GM18909 (cell line): ENCODE measurements at regions not wholly inside any gene's neighbourhood (a gene's known extent, or its start where the extent isn't known, plus 50 kb on each side); places are given as distances from the start of the nearest gene placed in this dataset.

Experiments
- ATAC-seq: cut with Tn5 transposase; IDR thresholded peaks from one replicate; pipeline ENCODE4 v1.9.1; 2021; ENCODE audit warnings: mild to moderate bottlenecking; ENCODE audit not compliant: unreplicated experiment, poor library complexity

GRCh38 chr7:114755856-114756255 lies 166.0 kb upstream of the MDFIC start:
- no peak for ATAC-seq

GRCh38 chr7:114758661-114759227 lies 163.2 kb upstream of the MDFIC start:
- no peak for ATAC-seq

- no peak for ATAC-seq
Observed at GRCh38 chr7:114759347-114760062, 162.4 kb upstream of the MDFIC start.

- ATAC-seq = no peak
Observed at GRCh38 chr7:114760477-114760876, 161.4 kb upstream of the MDFIC start.

- ATAC-seq = no peak
Observed at GRCh38 chr7:114761973-114762372, 159.9 kb upstream of the MDFIC start.

- no peak for ATAC-seq
Observed at GRCh38 chr7:114765331-114766040, 156.4 kb upstream of the MDFIC start.

GRCh38 chr7:114766041-114766356 lies 155.9 kb upstream of the MDFIC start:
- ATAC-seq = no peak

- ATAC-seq = no peak
Observed at GRCh38 chr7:114777288-114777687, 144.6 kb upstream of the MDFIC start.

- no peak for ATAC-seq
Observed at GRCh38 chr7:114783508-114783907, 138.4 kb upstream of the MDFIC start.

- ATAC-seq = no peak
Observed at GRCh38 chr7:114784177-114784576, 137.7 kb upstream of the MDFIC start.

- no peak for ATAC-seq
Observed at GRCh38 chr7:114784746-114785145, 137.1 kb upstream of the MDFIC start.

- no peak for ATAC-seq
Observed at GRCh38 chr7:114785496-114785895, 136.4 kb upstream of the MDFIC start.

GRCh38 chr7:114786455-114786854 lies 135.4 kb upstream of the MDFIC start:
- ATAC-seq = no peak

- ATAC-seq = no peak
Observed at GRCh38 chr7:114787556-114787955, 134.3 kb upstream of the MDFIC start.

- ATAC-seq = no peak
Observed at GRCh38 chr7:114788706-114789105, 133.2 kb upstream of the MDFIC start.

- ATAC-seq = no peak
Observed at GRCh38 chr7:114789161-114789560, 132.7 kb upstream of the MDFIC start.

- no peak for ATAC-seq
Observed at GRCh38 chr7:114789871-114790311, 132.0 kb upstream of the MDFIC start.

- no peak for ATAC-seq
Observed at GRCh38 chr7:114790521-114790920, 131.4 kb upstream of the MDFIC start.

- ATAC-seq = no peak
Observed at GRCh38 chr7:114791771-114792170, 130.1 kb upstream of the MDFIC start.

GRCh38 chr7:114793155-114793845 lies 128.6 kb upstream of the MDFIC start:
- ATAC-seq = no peak

- no peak for ATAC-seq
Observed at GRCh38 chr7:114795475-114795874, 126.4 kb upstream of the MDFIC start.
